ENCODE measurements at regions not wholly inside any gene's neighbourhood (a gene's known extent, or its start where the extent isn't known, plus 50 kb on each side); places are given as distances from the start of the nearest gene placed in this dataset.

- H3K4me1 ChIP-seq: no peaks in the 10 kb centered on the region
- no peak overlapping the region for H3K4me3 ChIP-seq
- H3K27me3 ChIP-seq: no peaks in the 10 kb centered on the region
- no peak overlapping the region for H3K27ac ChIP-seq
- DNase-seq (no peak), ATAC-seq (no peak)
- TF ChIP-seq CTCF (IDR thresholded peaks at IDR 0.05): no peak
- H3K9me3 ChIP-seq: no peaks in the 10 kb centered on the region
- intact Hi-C loops (cut with DNase I): no loop called here
- no peaks in the 10 kb centered on the region for H3K36me3 ChIP-seq
These were observed 407.3 kb upstream of the HSFY2 start for GRCh38 chrY:19180824-19181223.

- no peak for DNase-seq
- TF ChIP-seq CTCF (IDR thresholded peaks at IDR 0.05): no peak
- no peaks in the 10 kb centered on the region for H3K36me3 ChIP-seq
- H3K4me3 ChIP-seq: no peak overlapping the region
- H3K4me1 ChIP-seq: no peaks in the 10 kb centered on the region
- ATAC-seq: no peak
- no peaks in the 10 kb centered on the region for H3K9me3 ChIP-seq
- no peak overlapping the region for H3K27ac ChIP-seq
- intact Hi-C loops (cut with DNase I): no loop called here
- H3K27me3 ChIP-seq: no peaks in the 10 kb centered on the region
These were observed 394.6 kb upstream of the HSFY2 start for GRCh38 chrY:19168202-19168565.

DNA sequence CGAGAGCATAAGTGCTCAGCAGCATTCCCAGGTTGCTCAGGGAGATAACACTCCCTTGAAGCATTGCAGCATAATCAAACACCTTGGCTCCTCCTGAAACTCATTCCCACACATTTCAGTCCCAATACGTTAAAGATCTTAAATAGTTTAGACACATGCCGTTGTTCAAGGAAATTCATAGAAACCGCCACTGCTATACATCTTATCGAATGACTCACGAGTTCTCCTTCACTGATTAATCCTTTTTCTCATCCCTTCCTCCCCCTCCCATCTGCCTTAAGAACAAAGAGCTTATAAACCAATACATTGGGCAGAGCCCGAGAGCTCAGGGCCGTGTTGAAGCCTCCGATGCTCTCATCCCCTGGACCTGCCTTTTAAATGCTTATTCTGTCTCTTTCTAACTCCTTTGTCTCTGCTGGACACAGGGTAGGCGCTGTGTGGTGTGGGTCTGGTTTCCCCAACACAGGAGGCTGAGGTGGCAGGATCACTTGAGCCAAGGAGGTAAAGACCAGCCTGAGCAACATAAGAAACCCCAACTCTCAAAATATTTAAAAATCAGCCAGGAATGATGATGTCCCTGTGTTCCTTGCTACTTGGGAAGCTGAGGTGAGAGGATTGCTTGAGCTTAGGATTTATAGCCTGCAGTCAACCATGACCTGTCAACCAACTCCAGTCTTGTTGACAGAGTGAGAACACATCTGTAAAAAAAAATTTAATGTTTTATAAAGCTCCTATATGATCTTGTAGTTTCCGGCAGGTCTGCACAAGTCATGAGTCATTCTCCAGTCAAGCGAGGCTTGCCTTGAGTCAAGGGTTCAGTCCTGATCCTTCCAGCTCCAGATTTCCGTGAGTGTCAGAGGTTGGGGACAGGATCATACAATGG, 394.0 kb upstream of the HSFY2 start:
- Histone ChIP-seq H3K36me3 (no peaks in the 10 kb centered on the region), H3K27ac (no peak overlapping the region), H3K9me3 (no peaks in the 10 kb centered on the region), H3K4me3 (no peak overlapping the region), H3K27me3 (no peaks in the 10 kb centered on the region), H3K4me1 (no peaks in the 10 kb centered on the region)
- ATAC-seq (no peak), DNase-seq (no peak)
- intact Hi-C loops (cut with DNase I): no loop called here
- no peak for TF ChIP-seq CTCF (IDR thresholded peaks at IDR 0.05)

- H3K4me3 ChIP-seq: no peak overlapping the region
- TF ChIP-seq CTCF (IDR thresholded peaks at IDR 0.05): no peak
- intact Hi-C loops (cut with DNase I): no loop called here
- no peaks in the 10 kb centered on the region for H3K4me1 ChIP-seq
- ATAC-seq (no peak), DNase-seq (no peak)
- H3K27me3 ChIP-seq: no peaks in the 10 kb centered on the region
- no peaks in the 10 kb centered on the region for H3K36me3 ChIP-seq
- no peak overlapping the region for H3K27ac ChIP-seq
- H3K9me3 ChIP-seq: no peaks in the 10 kb centered on the region
These were observed 375.2 kb upstream of the HSFY2 start for GRCh38 chrY:19148783-19149182.

- no peaks in the 10 kb centered on the region for H3K27me3 ChIP-seq
- H3K9me3 ChIP-seq: no peaks in the 10 kb centered on the region
- DNase-seq (no peak), ATAC-seq (no peak)
- no peak overlapping the region for H3K4me3 ChIP-seq
- intact Hi-C loops (cut with DNase I): no loop called here
- no peaks in the 10 kb centered on the region for H3K36me3 ChIP-seq
- H3K4me1 ChIP-seq: no peaks in the 10 kb centered on the region
- no peak for TF ChIP-seq CTCF (IDR thresholded peaks at IDR 0.05)
- no peak overlapping the region for H3K27ac ChIP-seq
These were observed 372.8 kb upstream of the HSFY2 start for GRCh38 chrY:19146296-19146695.
